Stimulated activated CD4-positive, alpha-beta T cell treated with anti-CD3 and anti-CD28 coated beads, Interleukin-2, amount 100 ng/mL, for 48 hours (primary cell): ENCODE measurements at regions not wholly inside any gene's neighbourhood (a gene's known extent, or its start where the extent isn't known, plus 50 kb on each side); places are given as distances from the start of the nearest gene placed in this dataset.

Experiments
- DNase-seq, 2 donors: peaks; one replicate each; pipeline ENCODE4 v3.0.0-alpha.2; 2020

DNA sequence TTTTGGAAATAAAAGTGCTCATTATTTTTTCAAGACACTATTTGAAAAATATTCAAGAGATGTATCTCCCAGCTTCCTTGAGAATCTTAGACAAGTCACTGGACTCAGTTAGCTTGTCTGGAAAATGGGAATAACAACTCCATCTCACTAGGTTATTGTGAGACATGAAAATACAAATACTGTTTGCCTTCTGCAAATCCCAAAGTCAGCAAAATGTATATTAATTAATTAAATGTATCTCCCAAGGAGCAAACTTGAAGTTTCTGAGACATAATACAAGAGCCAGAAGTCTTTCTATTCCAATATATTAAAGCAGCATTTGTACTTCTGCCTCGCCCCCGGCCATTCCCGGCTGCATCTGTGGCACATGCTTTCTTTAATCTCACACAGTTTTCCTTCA lies 54.6 kb upstream of the ID4 start:
- DNase-seq: no peak
